ENCODE measurements at regions not wholly inside any gene's neighbourhood (a gene's known extent, or its start where the extent isn't known, plus 50 kb on each side); places are given as distances from the start of the nearest gene placed in this dataset.

DNA sequence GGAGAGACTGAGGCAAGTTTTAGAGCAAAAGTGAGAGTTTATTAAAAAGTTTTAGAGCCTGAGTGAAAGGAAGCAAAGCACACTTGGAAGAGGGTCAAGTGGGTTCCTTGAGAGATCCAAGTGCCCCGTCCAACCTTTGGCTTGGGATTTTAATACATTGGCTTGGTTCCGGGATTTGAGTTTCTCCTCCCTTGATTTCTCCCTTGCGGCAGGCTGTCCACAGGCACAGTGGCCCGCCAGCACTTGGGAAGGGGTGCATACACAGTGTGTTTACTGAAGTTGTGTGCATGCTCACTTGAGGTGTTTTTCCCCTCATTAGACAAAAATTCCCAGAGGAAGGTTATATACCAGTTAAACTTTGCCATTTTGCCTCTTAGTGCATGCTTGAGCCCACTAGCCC lies 333.5 kb downstream of the PCDH18 start:
- no peak overlapping the region for H3K4me3 Mint-ChIP-seq
- no peaks in the 10 kb centered on the region for H3K27me3 ChIP-seq (ENCODE audit: control insufficient read depth, insufficient read depth, low read length)
- WGBS (ENCODE audit: insufficient coverage): 87% methylated on average over 4 of the region's 4 CpGs
- H3K4me1 Mint-ChIP-seq: no peaks in the 10 kb centered on the region
- TF ChIP-seq, protein P1, sequence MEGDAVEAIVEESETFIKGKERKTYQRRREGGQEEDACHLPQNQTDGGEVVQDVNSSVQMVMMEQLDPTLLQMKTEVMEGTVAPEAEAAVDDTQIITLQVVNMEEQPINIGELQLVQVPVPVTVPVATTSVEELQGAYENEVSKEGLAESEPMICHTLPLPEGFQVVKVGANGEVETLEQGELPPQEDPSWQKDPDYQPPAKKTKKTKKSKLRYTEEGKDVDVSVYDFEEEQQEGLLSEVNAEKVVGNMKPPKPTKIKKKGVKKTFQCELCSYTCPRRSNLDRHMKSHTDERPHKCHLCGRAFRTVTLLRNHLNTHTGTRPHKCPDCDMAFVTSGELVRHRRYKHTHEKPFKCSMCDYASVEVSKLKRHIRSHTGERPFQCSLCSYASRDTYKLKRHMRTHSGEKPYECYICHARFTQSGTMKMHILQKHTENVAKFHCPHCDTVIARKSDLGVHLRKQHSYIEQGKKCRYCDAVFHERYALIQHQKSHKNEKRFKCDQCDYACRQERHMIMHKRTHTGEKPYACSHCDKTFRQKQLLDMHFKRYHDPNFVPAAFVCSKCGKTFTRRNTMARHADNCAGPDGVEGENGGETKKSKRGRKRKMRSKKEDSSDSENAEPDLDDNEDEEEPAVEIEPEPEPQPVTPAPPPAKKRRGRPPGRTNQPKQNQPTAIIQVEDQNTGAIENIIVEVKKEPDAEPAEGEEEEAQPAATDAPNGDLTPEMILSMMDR (IDR thresholded peaks at IDR 0.05): no peak
- H3K36me3 Mint-ChIP-seq: no peaks in the 10 kb centered on the region
- H3K27me3 Mint-ChIP-seq (ENCODE audit: low read depth in 2 of 2): no peaks in the 10 kb centered on the region
- no peak overlapping the region for H3K4me3 ChIP-seq (ENCODE audit: low read length)
- no peaks in the 10 kb centered on the region for H3K9me3 ChIP-seq (ENCODE audit: control insufficient read depth, insufficient read depth, low read length)
- ATAC-seq (no peak), DNase-seq (no peak)
- no peaks in the 10 kb centered on the region for H3K9me3 Mint-ChIP-seq
- no peak overlapping the region for H3K27ac Mint-ChIP-seq
- intact Hi-C loops (cut with micrococcal nuclease): no loop called here
- H3K27ac ChIP-seq (ENCODE audit: low read length): no peak overlapping the region
- no peaks in the 10 kb centered on the region for H3K4me1 ChIP-seq (ENCODE audit: control insufficient read depth, insufficient read depth, low read length)
- H3K36me3 ChIP-seq (ENCODE audit: control insufficient read depth, insufficient read depth, low read length): no peaks in the 10 kb centered on the region

DNA sequence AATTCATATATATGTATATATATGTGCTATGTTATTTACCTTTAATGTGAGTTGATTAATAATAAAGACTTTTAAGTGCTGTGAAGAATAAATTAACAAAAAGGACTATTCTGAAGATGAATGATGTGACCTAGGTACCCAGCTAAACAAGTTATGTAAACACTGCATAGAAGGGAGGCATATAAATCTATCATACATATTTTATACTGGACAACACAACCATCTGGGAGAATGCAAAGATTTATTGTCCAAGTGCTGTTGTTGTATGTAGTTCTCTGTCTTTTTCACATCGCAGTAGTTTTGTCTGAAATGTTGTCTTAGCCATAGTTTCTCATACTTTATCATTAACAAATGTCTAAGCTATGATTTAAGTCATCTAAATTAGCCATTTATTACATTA lies 337.6 kb downstream of the PCDH18 start:
- H3K9me3 Mint-ChIP-seq: peaks cover 5 to 14% of the 10 kb centered on the region in 2 donors
- DNase-seq (no peak), ATAC-seq (no peak)
- peaks cover 8% of the 10 kb centered on the region for H3K9me3 ChIP-seq (ENCODE audit: control insufficient read depth, insufficient read depth, low read length)
- H3K4me3 ChIP-seq (ENCODE audit: low read length): no peak overlapping the region
- no peaks in the 10 kb centered on the region for H3K27me3 ChIP-seq (ENCODE audit: control insufficient read depth, insufficient read depth, low read length)
- H3K36me3 Mint-ChIP-seq: no peaks in the 10 kb centered on the region
- no peak overlapping the region for H3K27ac ChIP-seq (ENCODE audit: low read length)
- whole genome bisulfite sequencing (ENCODE audit: insufficient coverage): no CpG with 5 or more reads among the region's 1 CpG
- H3K4me1 ChIP-seq (ENCODE audit: control insufficient read depth, insufficient read depth, low read length): no peaks in the 10 kb centered on the region
- H3K4me3 Mint-ChIP-seq: no peak overlapping the region
- no peaks in the 10 kb centered on the region for H3K27me3 Mint-ChIP-seq (ENCODE audit: low read depth in 2 of 2)
- TF ChIP-seq, protein P1 (IDR thresholded peaks at IDR 0.05): no peak
- no peaks in the 10 kb centered on the region for H3K4me1 Mint-ChIP-seq
- intact Hi-C loops (cut with micrococcal nuclease): no loop called here
- H3K36me3 ChIP-seq (ENCODE audit: control insufficient read depth, insufficient read depth, low read length): no peaks in the 10 kb centered on the region
- no peak overlapping the region for H3K27ac Mint-ChIP-seq

DNA sequence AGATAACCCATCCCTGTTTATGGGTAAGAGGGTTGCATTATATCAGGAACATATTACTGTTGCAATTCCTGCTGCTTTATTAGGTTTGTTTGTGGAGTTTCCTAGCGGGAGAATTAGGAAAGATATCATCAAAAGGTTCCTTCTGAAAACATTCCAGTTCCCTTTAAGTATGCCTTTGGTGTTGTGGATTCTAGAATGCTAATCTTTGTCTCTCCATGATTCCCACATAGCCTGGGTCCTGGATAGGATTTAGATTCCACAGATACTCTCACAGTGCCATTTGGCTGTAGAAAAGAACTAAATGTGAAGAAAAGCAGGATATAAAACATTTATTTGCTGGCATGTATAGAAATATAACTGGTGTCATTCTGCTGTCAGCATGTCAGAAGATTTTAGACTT lies 338.7 kb downstream of the PCDH18 start:
- Mint-ChIP-seq H3K4me3 (no peak overlapping the region), H3K27me3 (ENCODE audit: low read depth in 2 of 2) (no peaks in the 10 kb centered on the region), H3K36me3 (no peaks in the 10 kb centered on the region), H3K4me1 (no peaks in the 10 kb centered on the region), H3K9me3 (peaks cover 6 to 15% of the 10 kb centered on the region in 2 donors), H3K27ac (no peak overlapping the region)
- Histone ChIP-seq H3K27ac (ENCODE audit: low read length) (no peak overlapping the region), H3K27me3 (ENCODE audit: control insufficient read depth, insufficient read depth, low read length) (no peaks in the 10 kb centered on the region), H3K9me3 (ENCODE audit: control insufficient read depth, insufficient read depth, low read length) (peaks cover 8% of the 10 kb centered on the region), H3K4me3 (ENCODE audit: low read length) (no peak overlapping the region), H3K36me3 (ENCODE audit: control insufficient read depth, insufficient read depth, low read length) (no peaks in the 10 kb centered on the region), H3K4me1 (ENCODE audit: control insufficient read depth, insufficient read depth, low read length) (no peaks in the 10 kb centered on the region)
- 60% methylated on average over 1 of the region's 1 CpG for WGBS (ENCODE audit: insufficient coverage)
- no peak for ATAC-seq
- intact Hi-C loops (cut with micrococcal nuclease): no loop called here
- no peak for DNase-seq
- TF ChIP-seq, protein P1 (IDR thresholded peaks at IDR 0.05): no peak

DNA sequence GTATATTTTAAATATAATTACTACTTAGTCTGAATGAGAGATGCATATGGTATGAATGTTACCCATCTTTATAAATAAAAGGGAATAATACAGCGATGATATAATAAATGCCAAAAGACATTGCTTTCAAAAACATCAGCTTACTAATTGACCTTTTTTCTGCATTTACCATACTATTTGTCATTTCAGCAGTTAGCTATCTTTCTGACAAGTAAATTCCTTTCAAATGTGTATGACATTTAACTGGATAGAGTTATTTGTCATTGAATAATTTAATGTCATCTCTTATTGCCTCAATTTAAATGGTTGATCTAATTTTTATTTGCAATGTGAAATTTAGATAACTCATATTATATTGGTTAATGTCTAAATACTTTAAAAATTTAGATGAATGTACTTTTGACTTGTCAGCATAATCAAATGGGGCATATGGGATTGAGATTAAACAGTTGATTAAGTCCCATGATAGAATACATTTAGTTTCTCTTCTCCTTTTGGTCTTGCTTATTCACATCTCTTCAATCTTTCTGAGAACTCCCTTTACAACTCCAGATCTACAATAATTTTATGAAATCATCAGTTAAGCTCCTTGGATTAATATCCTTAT lies 350.9 kb downstream of the PCDH18 start:
- Mint-ChIP-seq H3K27ac (no peak overlapping the region), H3K36me3 (no peaks in the 10 kb centered on the region), H3K9me3 (peaks cover 3 to 4% of the 10 kb centered on the region in 2 donors), H3K4me1 (no peaks in the 10 kb centered on the region), H3K4me3 (no peak overlapping the region), H3K27me3 (ENCODE audit: low read depth in 2 of 2) (no peaks in the 10 kb centered on the region)
- Histone ChIP-seq H3K4me1 (ENCODE audit: control insufficient read depth, insufficient read depth, low read length) (no peaks in the 10 kb centered on the region), H3K4me3 (ENCODE audit: low read length) (no peak overlapping the region), H3K27me3 (ENCODE audit: control insufficient read depth, insufficient read depth, low read length) (no peaks in the 10 kb centered on the region), H3K36me3 (ENCODE audit: control insufficient read depth, insufficient read depth, low read length) (no peaks in the 10 kb centered on the region), H3K9me3 (ENCODE audit: control insufficient read depth, insufficient read depth, low read length) (no peaks in the 10 kb centered on the region), H3K27ac (ENCODE audit: low read length) (no peak overlapping the region)
- TF ChIP-seq, protein P1 (IDR thresholded peaks at IDR 0.05): no peak
- no CpG with 5 or more reads among the region's 1 CpG for WGBS (ENCODE audit: insufficient coverage)
- intact Hi-C loops (cut with micrococcal nuclease): no loop called here
- ATAC-seq (no peak), DNase-seq (no peak)

All from natural killer cell (primary cell).